Stimulated activated CD4-positive, alpha-beta T cell treated with anti-CD3 and anti-CD28 coated beads, Interleukin-4, amount 100 ng/mL, for 1 hour (primary cell): ENCODE measurements at regions not wholly inside any gene's neighbourhood (a gene's known extent, or its start where the extent isn't known, plus 50 kb on each side); places are given as distances from the start of the nearest gene placed in this dataset.
"Not testable (repeated sequence)": the region's sequence is repeated elsewhere in the genome, so short reads cannot be mapped to it uniquely, and the experiment has no call there.

Experiments
- DNase-seq: peaks from one replicate; pipeline ENCODE4 v3.0.0-alpha.2; 2020

GRCh38 chr17:13788385-13788784 is 186.7 kb upstream of the HS3ST3A1 start:
- no peak for DNase-seq

GRCh38 chr17:13792314-13792713 is 190.6 kb upstream of the HS3ST3A1 start:
- no peak for DNase-seq

GRCh38 chr17:13793951-13794350 is 192.2 kb upstream of the HS3ST3A1 start:
- DNase-seq: no peak

GRCh38 chr17:13797863-13798262 is 196.1 kb upstream of the HS3ST3A1 start:
- no peak for DNase-seq

- no peak for DNase-seq
These were observed 204.4 kb upstream of the HS3ST3A1 start for GRCh38 chr17:13806092-13806491.

GRCh38 chr17:13807103-13807502 is 205.4 kb upstream of the HS3ST3A1 start:
- no peak for DNase-seq

- DNase-seq: no peak
These were observed 210.6 kb upstream of the HS3ST3A1 start for GRCh38 chr17:13812350-13812749.

- DNase-seq: no peak
These were observed 211.9 kb upstream of the HS3ST3A1 start for GRCh38 chr17:13813347-13814240.

- no peak for DNase-seq
These were observed 221.0 kb upstream of the HS3ST3A1 start for GRCh38 chr17:13822700-13823099.

- DNase-seq: no peak
These were observed 223.9 kb upstream of the HS3ST3A1 start for GRCh38 chr17:13825526-13826040.

GRCh38 chr17:13827118-13827517 is 225.4 kb upstream of the HS3ST3A1 start:
- no peak for DNase-seq

- DNase-seq: no peak
These were observed 232.2 kb upstream of the HS3ST3A1 start for GRCh38 chr17:13833921-13834320.

GRCh38 chr17:13835151-13835550 is 233.4 kb upstream of the HS3ST3A1 start:
- DNase-seq: no peak

GRCh38 chr17:13837417-13837816 is 231.9 kb upstream of the COX10 start:
- DNase-seq: no peak

GRCh38 chr17:13840254-13840653 is 229.1 kb upstream of the COX10 start:
- DNase-seq: no peak

GRCh38 chr17:13843862-13844635 is 225.3 kb upstream of the COX10 start:
- no peak for DNase-seq

GRCh38 chr17:13851889-13852288 is 217.4 kb upstream of the COX10 start:
- no peak for DNase-seq

GRCh38 chr17:13855730-13856129 is 213.6 kb upstream of the COX10 start:
- DNase-seq: not testable (repeated sequence)

GRCh38 chr17:13862346-13862745 is 207.0 kb upstream of the COX10 start:
- no peak for DNase-seq

- DNase-seq: no peak
These were observed 205.9 kb upstream of the COX10 start for GRCh38 chr17:13863436-13863835.

GRCh38 chr17:13864521-13864920 is 204.8 kb upstream of the COX10 start:
- DNase-seq: no peak

GRCh38 chr17:13865650-13866049 is 203.7 kb upstream of the COX10 start:
- DNase-seq: no peak

GRCh38 chr17:13869331-13869940 is 199.9 kb upstream of the COX10 start:
- no peak for DNase-seq
